NCI-H748 (cell line): ENCODE measurements at regions not wholly inside any gene's neighbourhood (a gene's known extent, or its start where the extent isn't known, plus 50 kb on each side); places are given as distances from the start of the nearest gene placed in this dataset.
"Not testable (repeated sequence)": the region's sequence is repeated elsewhere in the genome, so short reads cannot be mapped to it uniquely, and the experiment has no call there.

Source experiments
- DNase-seq: peaks from one replicate; lab custom pipeline; 2025; ENCODE audit not compliant: unreplicated experiment; lab: John Stamatoyannopoulos, UW

- DNase-seq = no peak
Observed at GRCh38 chr19:28314287-28314686, 898.7 kb downstream of the UQCRFS1 start.

GRCh38 chr19:28313633-28314032, 899.3 kb downstream of the UQCRFS1 start:
- no peak for DNase-seq

DNA sequence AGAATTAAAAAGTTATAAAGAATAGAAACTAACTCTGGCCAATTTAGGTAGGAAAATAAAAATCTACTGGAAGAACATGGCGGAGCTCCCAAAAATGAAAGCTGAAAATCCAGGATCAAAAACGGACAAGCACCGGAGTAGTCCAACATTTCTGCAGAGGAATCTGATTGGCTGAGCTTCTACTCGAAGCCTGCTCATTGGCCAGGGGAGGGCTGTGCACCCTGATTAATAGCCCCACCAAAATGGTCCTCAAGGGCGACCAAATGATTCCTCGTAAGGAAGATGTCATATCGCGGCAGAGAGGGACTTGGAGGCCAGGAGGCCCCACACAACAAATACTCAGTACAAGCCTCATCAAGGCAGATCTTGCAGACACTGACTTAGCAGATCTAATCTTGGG, 900.7 kb downstream of the UQCRFS1 start:
- DNase-seq = no peak

GRCh38 chr19:28310829-28311228, 902.1 kb downstream of the UQCRFS1 start:
- not testable (repeated sequence) for DNase-seq

- DNase-seq = no peak
Observed at GRCh38 chr19:28309070-28309469, 903.9 kb downstream of the UQCRFS1 start.

DNA sequence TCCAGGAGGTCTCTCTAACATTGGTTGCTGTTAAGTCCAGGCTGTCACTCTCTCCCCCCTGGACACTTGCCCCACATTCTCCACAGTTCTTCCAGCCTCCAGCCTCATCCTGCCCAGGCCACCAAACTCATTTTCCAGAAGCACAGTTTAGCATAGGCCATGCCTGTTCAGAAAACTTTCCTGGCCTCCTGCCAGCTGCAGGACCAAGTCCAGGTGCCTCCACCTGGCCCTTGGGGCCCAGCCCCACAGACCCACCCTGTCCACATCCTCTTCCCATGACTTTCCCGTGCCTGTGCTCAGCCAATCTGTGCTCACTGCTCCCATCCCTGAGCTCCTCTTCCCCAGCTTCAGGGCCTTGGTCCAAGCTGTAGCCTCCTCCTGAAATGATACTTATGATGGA, 905.0 kb downstream of the UQCRFS1 start:
- DNase-seq = no peak

DNA sequence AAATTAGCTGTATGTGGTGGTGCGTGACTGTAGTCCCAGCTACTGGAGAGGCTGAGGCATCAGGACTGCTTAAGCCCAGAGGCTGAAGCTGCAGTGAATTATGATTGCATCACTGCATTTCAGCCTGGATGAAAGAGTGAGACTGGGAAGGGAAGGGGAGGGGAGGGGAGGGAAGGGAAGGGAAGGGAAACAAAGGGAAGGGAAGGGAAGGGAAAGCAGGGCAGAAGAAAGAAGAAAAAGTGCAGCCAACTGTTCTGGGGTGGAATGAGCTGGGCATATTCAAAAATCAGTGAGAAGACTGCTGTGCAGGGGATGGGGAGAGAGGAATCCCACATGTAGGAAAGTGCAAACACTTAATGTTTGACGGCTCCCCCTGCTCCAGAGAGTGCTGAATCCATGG, 905.5 kb downstream of the UQCRFS1 start:
- no peak for DNase-seq

GRCh38 chr19:28305513-28305912, 907.4 kb downstream of the UQCRFS1 start:
- no peak for DNase-seq

DNA sequence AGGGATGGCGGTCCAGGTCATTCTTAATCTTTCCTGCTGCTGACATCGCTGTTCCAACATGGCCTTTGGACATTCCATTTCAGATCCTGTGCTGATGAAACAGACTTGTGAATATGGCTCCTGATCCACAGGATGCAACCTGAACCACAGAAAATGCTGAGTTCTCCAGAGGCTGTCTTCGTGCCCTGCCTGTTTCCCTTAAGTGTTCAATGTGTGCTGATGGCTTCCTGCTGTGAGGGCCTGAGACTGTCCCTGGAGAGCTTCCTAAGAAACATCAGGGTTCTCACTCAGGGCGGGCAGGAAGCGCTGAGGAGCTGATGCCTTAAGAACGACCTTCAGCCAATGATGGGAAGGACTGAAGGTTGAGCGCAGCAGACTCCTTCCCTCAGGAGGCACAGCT, 909.4 kb downstream of the UQCRFS1 start:
- DNase-seq = no peak

GRCh38 chr19:28301961-28302360, 911.0 kb downstream of the UQCRFS1 start:
- DNase-seq = no peak

DNA sequence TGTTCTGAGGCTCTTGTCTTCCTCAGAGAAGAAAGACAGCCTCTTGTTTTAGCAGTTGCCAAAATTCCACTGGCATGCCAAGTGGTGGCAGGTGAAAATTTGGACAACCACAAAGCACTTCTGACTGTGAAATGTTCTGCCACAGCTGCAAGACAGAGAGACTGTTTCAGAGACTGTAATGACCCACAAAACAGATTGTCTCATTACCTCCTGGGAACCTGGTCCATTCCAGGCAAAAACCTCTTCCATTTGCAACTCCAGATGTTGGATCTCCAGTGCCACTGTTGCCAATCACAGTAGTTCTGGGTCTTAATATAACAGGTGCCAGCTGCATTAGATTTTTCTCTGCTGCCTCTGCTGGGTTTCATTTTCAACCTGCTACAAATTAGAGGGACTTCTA, 911.5 kb downstream of the UQCRFS1 start:
- no peak for DNase-seq

- DNase-seq = no peak
Observed at GRCh38 chr19:28299649-28300048, 913.3 kb downstream of the UQCRFS1 start.

DNA sequence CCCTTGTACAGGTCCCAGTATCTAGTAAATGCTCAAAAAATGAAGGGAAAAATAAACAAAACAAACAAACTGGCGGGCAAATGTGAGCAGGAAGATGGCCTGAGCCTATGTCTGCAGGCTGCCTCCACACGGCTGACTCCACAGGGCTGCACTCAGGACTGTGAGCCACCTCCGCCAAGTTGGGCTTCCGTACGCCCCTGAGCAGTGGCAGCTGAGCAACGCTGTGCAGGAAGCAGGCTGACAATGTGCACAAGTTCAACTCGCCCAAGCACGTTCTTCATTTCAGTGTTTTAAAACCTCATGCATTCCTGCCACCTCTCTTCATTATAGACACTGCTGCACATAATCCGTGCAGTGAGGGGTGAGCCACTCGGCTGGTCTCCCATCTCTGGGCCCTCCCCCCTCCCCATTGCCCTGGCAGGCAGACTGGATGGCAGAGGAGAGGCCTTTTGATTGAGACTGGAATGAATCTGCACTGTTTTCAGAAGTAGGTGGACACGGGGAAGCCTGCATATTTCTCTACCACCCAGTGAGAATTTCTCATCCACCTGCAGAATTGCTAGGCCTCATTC, 915.3 kb downstream of the UQCRFS1 start:
- DNase-seq = no peak

DNA sequence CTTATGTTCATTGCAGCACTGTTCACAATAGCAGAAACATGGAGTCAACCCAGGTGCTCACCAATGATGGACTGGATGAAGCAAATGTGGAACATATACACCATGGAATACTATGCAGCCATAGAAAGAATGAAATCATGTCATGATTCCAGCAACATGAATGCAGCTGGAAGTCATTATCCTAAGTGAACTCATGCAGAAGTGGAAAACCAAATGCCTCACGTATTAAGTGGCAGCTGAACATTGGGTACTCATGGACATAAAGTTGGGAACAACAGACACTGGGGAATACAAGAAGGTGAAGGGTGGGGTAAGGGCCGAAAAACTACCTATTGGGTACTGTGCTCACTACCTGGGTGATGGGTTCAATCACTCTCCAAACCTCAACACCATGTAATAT, 915.9 kb downstream of the UQCRFS1 start:
- DNase-seq = no peak

DNA sequence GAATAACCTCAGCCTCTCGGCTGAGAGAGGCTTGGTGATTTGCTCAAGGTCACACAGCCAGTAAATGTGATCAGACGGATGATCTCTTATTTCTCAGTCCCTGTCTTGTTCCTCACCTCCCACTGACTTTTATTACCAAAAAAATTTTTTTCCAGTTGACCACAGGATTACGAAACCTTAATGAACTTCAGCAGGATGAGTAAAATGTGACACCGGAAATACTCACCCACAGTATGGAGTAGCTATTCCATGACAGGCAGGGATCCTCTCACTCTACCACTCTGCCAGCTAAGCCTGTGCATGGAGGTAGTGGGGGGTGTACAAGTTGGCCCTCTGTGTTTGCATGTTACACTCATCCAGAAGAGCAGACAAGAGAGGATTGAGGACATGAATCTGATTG, 916.4 kb downstream of the UQCRFS1 start:
- DNase-seq = no peak

- DNase-seq = not testable (repeated sequence)
Observed at GRCh38 chr19:28294975-28295374, 918.0 kb downstream of the UQCRFS1 start.

- no peak for DNase-seq
Observed at GRCh38 chr19:28294395-28294794, 918.6 kb downstream of the UQCRFS1 start.

- no peak for DNase-seq
Observed at GRCh38 chr19:28293685-28294084, 919.3 kb downstream of the UQCRFS1 start.

- DNase-seq = peak; percentile 30
Observed at GRCh38 chr19:28292822-28293500, 920.0 kb downstream of the UQCRFS1 start.

GRCh38 chr19:28291874-28292273, 921.1 kb downstream of the UQCRFS1 start:
- DNase-seq = no peak

GRCh38 chr19:28290963-28291657, 921.8 kb downstream of the UQCRFS1 start:
- DNase-seq = no peak

GRCh38 chr19:28289295-28290063, 923.5 kb downstream of the UQCRFS1 start:
- peak; percentile 85 for DNase-seq
